H1 (cell line): ENCODE measurements at regions not wholly inside any gene's neighbourhood (a gene's known extent, or its start where the extent isn't known, plus 50 kb on each side); places are given as distances from the start of the nearest gene placed in this dataset.
"Not testable (repeated sequence)": the region's sequence is repeated elsewhere in the genome, so short reads cannot be mapped to it uniquely, and the experiment has no call there.

ENCODE experiments used
- CTCF ChIA-PET: fragments of 300-600 bp; sonication (Branson Sonifier 250); formaldehyde crosslinking; loops from one replicate; lab custom pipeline; 2021; ENCODE audit not compliant: partially characterized antibody; lab: Charles Lee
- POLR2A ChIA-PET: fragments of 300-600 bp; sonication (Branson Sonifier 250); formaldehyde crosslinking; loops from one replicate; lab custom pipeline; 2021; ENCODE audit warnings: inconsistent platforms; ENCODE audit not compliant: partially characterized antibody; lab: Charles Lee
- DNase-seq, 2 experiments: peaks; one replicate each; pipeline versions ENCODE4 v3.0.0 to v3.0.0-alpha.2; 2010 to 2022; ENCODE audit warnings: low spot score in 2 of 2, low read depth in 1 of 2, mixed read lengths in 1 of 2
- FAIRE-seq: peaks from 2 replicates; lab custom pipeline; 2011; peaks lifted over from hg19 to GRCh38; lab: Jason Lieb, UNC
- H2AFZ ChIP-seq: 2 replicates; pipeline ENCODE4 v1.8.1; 2012; ENCODE audit warnings: low read length, inconsistent platforms
- H2AK5ac ChIP-seq: 2 replicates; pipeline ENCODE4 v1.6.1; 2013; ENCODE audit warnings: low read depth, low read length
- H2BK120ac ChIP-seq: replicated peaks from 2 replicates; pipeline ENCODE3; 2013; ENCODE audit warnings: low read depth, low read length, inconsistent platforms
- H2BK12ac ChIP-seq: 2 replicates; pipeline ENCODE4 v1.6.1; 2013; ENCODE audit warnings: low read depth, low read length
- H2BK15ac ChIP-seq: 2 replicates; pipeline ENCODE4 v1.6.1; 2013; ENCODE audit warnings: low read length
- H2BK20ac ChIP-seq: 2 replicates; pipeline ENCODE4 v1.6.1; 2013; ENCODE audit warnings: low read length
- H2BK5ac ChIP-seq: 2 replicates; pipeline ENCODE4 v1.6.1; 2013; ENCODE audit warnings: low read depth, low read length
- H3K14ac ChIP-seq: 2 replicates; pipeline ENCODE4 v1.6.1; 2013; ENCODE audit warnings: inconsistent platforms; ENCODE audit not compliant: insufficient read length
- H3K18ac ChIP-seq: 2 replicates; pipeline ENCODE4 v1.6.1; 2013; ENCODE audit warnings: low read length; ENCODE audit errors: extremely low read depth
- H3K23ac ChIP-seq: 2 replicates; pipeline ENCODE4 v1.6.1; 2013; ENCODE audit warnings: inconsistent platforms; ENCODE audit not compliant: insufficient read length
- H3K23me2 ChIP-seq: 2 replicates; pipeline ENCODE4 v1.6.1; 2013; ENCODE audit warnings: low read depth, low read length
- H3K27ac ChIP-seq: 2 replicates; pipeline ENCODE4 v1.6.1; 2011; ENCODE audit warnings: low read depth, low read length, inconsistent platforms
- H3K27me3 ChIP-seq, 4 experiments: replicated peaks in 1 of 4; 1 replicate in 1 of 4; 2 replicates in 3 of 4; pipeline versions ENCODE4 v1.6.1 to v1.8.1; 2011 to 2013; ENCODE audit warnings: low read length in 3 of 4, mild to moderate bottlenecking in 3 of 4, inconsistent platforms in 2 of 4, mixed read lengths in 2 of 4, moderate library complexity in 1 of 4; ENCODE audit not compliant: control insufficient read depth in 3 of 4, insufficient read depth in 3 of 4; ENCODE audit errors: extremely low read depth in 1 of 4
- H3K36me3 ChIP-seq, 4 experiments: 2 replicates each; pipeline versions ENCODE4 v1.6.1 to v1.8.1; 2011 to 2013; ENCODE audit warnings: mild to moderate bottlenecking in 4 of 4, low read length in 3 of 4, moderate library complexity in 2 of 4, control low read depth in 1 of 4, inconsistent platforms in 1 of 4; ENCODE audit not compliant: insufficient read depth in 4 of 4, control insufficient read depth in 2 of 4
- H3K4ac ChIP-seq: replicated peaks from 2 replicates; pipeline ENCODE3; 2013; ENCODE audit warnings: low read length, low read depth, mixed read lengths, inconsistent platforms; ENCODE audit not compliant: insufficient read length
- H3K4me1 ChIP-seq, 4 experiments: replicated peaks in 1 of 4; 1 replicate in 1 of 4; 2 replicates in 3 of 4; pipeline versions ENCODE4 v1.6.1 to v1.8.1; 2011 to 2013; ENCODE audit warnings: low read length in 3 of 4, inconsistent platforms in 2 of 4, mixed read lengths in 1 of 4; ENCODE audit not compliant: insufficient read depth in 4 of 4, control insufficient read depth in 3 of 4
- H3K4me2 ChIP-seq, 2 experiments: 2 replicates each; pipeline versions ENCODE4 v1.6.1 to v1.8.1; 2011 to 2013; ENCODE audit warnings: low read depth in 2 of 2, low read length in 2 of 2, control low read depth in 1 of 2, inconsistent platforms in 1 of 2, mild to moderate bottlenecking in 1 of 2; ENCODE audit not compliant: insufficient read depth in 1 of 2
- H3K4me3 ChIP-seq, 4 experiments: fragments of 200-600, 300-600 bp in 1 of 4; sonication (generic), shearing (Covaris generic), sonication (Bioruptor Twin) in 1 of 4; 2 replicates each; pipeline versions ENCODE4 v1.5.1 to v1.8.1; 2011 to 2016; ENCODE audit warnings: low read length in 4 of 4, low read depth in 3 of 4, control low read depth in 2 of 4, inconsistent platforms in 2 of 4, mild to moderate bottlenecking in 2 of 4, mixed read lengths in 1 of 4, moderate library complexity in 1 of 4; ENCODE audit not compliant: insufficient read depth in 2 of 4; ENCODE audit errors: extremely low read depth in 1 of 4
- H3K56ac ChIP-seq: replicated peaks from 2 replicates; pipeline ENCODE3; 2013; ENCODE audit warnings: low read depth, mild to moderate bottlenecking, mixed read lengths, low read length, inconsistent platforms; ENCODE audit not compliant: insufficient read length
- H3K79me1 ChIP-seq: 2 replicates; pipeline ENCODE4 v1.6.1; 2013; ENCODE audit warnings: low read depth, low read length, control low read depth
- H3K79me2 ChIP-seq, 2 experiments: 2 replicates each; pipeline versions ENCODE4 v1.6.1 to v1.8.1; 2012 to 2013; ENCODE audit warnings: low read length in 2 of 2, mild to moderate bottlenecking in 2 of 2, inconsistent platforms in 1 of 2; ENCODE audit not compliant: insufficient read depth in 2 of 2, control insufficient read depth in 1 of 2
- H3K9ac ChIP-seq, 4 experiments: replicated peaks in 1 of 4; 1 replicate in 1 of 4; 2 replicates in 3 of 4; pipeline versions ENCODE4 v1.6.1 to v1.8.1; 2011 to 2013; ENCODE audit warnings: low read depth in 3 of 4, low read length in 3 of 4, control low read depth in 2 of 4, mild to moderate bottlenecking in 2 of 4, moderate library complexity in 2 of 4, inconsistent platforms in 1 of 4; ENCODE audit errors: extremely low read depth in 1 of 4
- H3K9me3 ChIP-seq, 2 experiments: 2 replicates each; pipeline versions ENCODE4 v1.6.1 to v1.8.1; 2012 to 2013; ENCODE audit warnings: mild to moderate bottlenecking in 2 of 2, moderate library complexity in 2 of 2, control low read depth in 1 of 2, inconsistent platforms in 1 of 2, low read depth in 1 of 2, low read length in 1 of 2, mixed read lengths in 1 of 2; ENCODE audit not compliant: insufficient read depth in 2 of 2
- H4K20me1 ChIP-seq, 2 experiments: replicated peaks in 1 of 2; 2 replicates each; pipeline versions ENCODE3 to v1.8.1; 2011 to 2013; ENCODE audit warnings: inconsistent platforms in 2 of 2, low read length in 2 of 2, mild to moderate bottlenecking in 1 of 2; ENCODE audit not compliant: insufficient read depth in 2 of 2, control insufficient read depth in 1 of 2
- H4K5ac ChIP-seq: 2 replicates; pipeline ENCODE4 v1.6.1; 2013; ENCODE audit warnings: low read length, low read depth, mixed read lengths, inconsistent platforms; ENCODE audit not compliant: insufficient read length
- H4K8ac ChIP-seq: 2 replicates; pipeline ENCODE4 v1.8.0; 2013; ENCODE audit warnings: mild to moderate bottlenecking, moderate library complexity, low read length, inconsistent platforms; ENCODE audit not compliant: insufficient read depth; ENCODE audit errors: extremely low read depth
- H4K91ac ChIP-seq: replicated peaks from 2 replicates; pipeline ENCODE3; 2013; ENCODE audit warnings: low read length, mixed read lengths, inconsistent platforms; ENCODE audit not compliant: insufficient read length
- WGBS, 2 experiments: shearing (Covaris generic) in 1 of 2; methylation state at CpG; one replicate each; pipeline versions ENCODE4 v1.1.6 to v1.1.7; 2013 to 2015; ENCODE audit warnings: low lambda C conversion rate in 2 of 2, mixed read lengths in 2 of 2, inconsistent platforms in 1 of 2, low coverage in 1 of 2, missing lambda C conversion rate in 1 of 2; ENCODE audit not compliant: insufficient replicate concordance in 2 of 2, insufficient coverage in 1 of 2, insufficient read length in 1 of 2; ENCODE audit errors: extremely low coverage in 1 of 2, missing lambda C conversion rate in 1 of 2; 5-methylcytosine and 5-hydroxymethylcytosine counted together

- H4K91ac ChIP-seq, H2BK20ac ChIP-seq, H3K4me2 ChIP-seq, H3K79me1 ChIP-seq, H3K36me3 ChIP-seq, H3K27ac ChIP-seq, H4K5ac ChIP-seq, H3K9ac ChIP-seq, CTCF ChIA-PET, H3K4me3 ChIP-seq, H3K9me3 ChIP-seq, H2AK5ac ChIP-seq, H3K18ac ChIP-seq, H2BK5ac ChIP-seq, DNase-seq, POLR2A ChIA-PET, H3K4me1 ChIP-seq, H2BK12ac ChIP-seq, H3K14ac ChIP-seq, H2BK15ac ChIP-seq, FAIRE-seq, H2AFZ ChIP-seq, H4K20me1 ChIP-seq, H4K8ac ChIP-seq, H3K56ac ChIP-seq, H3K27me3 ChIP-seq, H2BK120ac ChIP-seq, H3K23ac ChIP-seq, H3K23me2 ChIP-seq, H3K79me2 ChIP-seq, H3K4ac ChIP-seq: not testable (repeated sequence)
- WGBS, 2 experiments, result 100% methylated on average over 1 of the region's 1 CpG; no CpG with 5 or more reads in 1 of the 2 experiments
Measured at GRCh38 chr9:39554352-39554751, 198.9 kb downstream of the SPATA31A1 start.
